SK-N-SH (cell line): ENCODE measurements at regions not wholly inside any gene's neighbourhood (a gene's known extent, or its start where the extent isn't known, plus 50 kb on each side); places are given as distances from the start of the nearest gene placed in this dataset.

Source experiments
- CTCF ChIA-PET: fragments of 300-600, 350-600 bp; formaldehyde crosslinking; extraction: SDS; loops from one replicate; lab custom pipeline; 2021; lab: Yijun Ruan, JAX
- POLR2A ChIA-PET: fragments of 350-600 bp; sonication (Branson Sonifier 250); formaldehyde crosslinking; extraction: SDS; loops from one replicate; lab custom pipeline; 2020; ENCODE audit warnings: antibody characterized with exemption, inconsistent platforms; lab: Yijun Ruan, JAX
- DNase-seq: peaks from one replicate; pipeline ENCODE4 v3.0.0; 2012
- H2AFZ ChIP-seq: fragments of 200-600 bp; sonication (generic); 2 replicates; pipeline ENCODE4 v1.8.1; 2016; ENCODE audit warnings: antibody characterized with exemption, mild to moderate bottlenecking, low read depth
- H3F3A ChIP-seq: fragments of 200-600 bp; sonication (generic); replicated peaks from 2 replicates; pipeline ENCODE3; 2016; ENCODE audit warnings: antibody characterized with exemption, mild to moderate bottlenecking; ENCODE audit not compliant: insufficient read depth
- H3K27ac ChIP-seq, 2 experiments: fragments of 200-500 bp in 1 of 2; fragments of 200-600 bp in 1 of 2; sonication (Bioruptor generic) in 1 of 2; sonication (generic), shearing (Covaris generic) in 1 of 2; 2 replicates each; pipeline versions ENCODE4 v1.5.1 to v1.6.1; 2014 to 2016; ENCODE audit warnings: low read depth in 2 of 2, inconsistent platforms in 1 of 2, low read length in 1 of 2, mild to moderate bottlenecking in 1 of 2, mixed read lengths in 1 of 2
- H3K27me3 ChIP-seq: fragments of 200-600 bp; sonication (generic), shearing (Covaris generic); 2 replicates; pipeline ENCODE4 v1.6.1; 2016; ENCODE audit warnings: mixed run types; ENCODE audit not compliant: insufficient read depth
- H3K36me3 ChIP-seq, 2 experiments: fragments of 200-500 bp in 1 of 2; fragments of 200-600 bp in 1 of 2; sonication (Bioruptor generic) in 1 of 2; sonication (generic) in 1 of 2; replicated peaks in 1 of 2; 2 replicates each; pipeline versions ENCODE3 to v1.5.1; 2014 to 2016; ENCODE audit warnings: low read length in 1 of 2, mild to moderate bottlenecking in 1 of 2; ENCODE audit not compliant: insufficient read depth in 2 of 2, control insufficient read depth in 1 of 2
- H3K4me1 ChIP-seq, 2 experiments: fragments of 200-500 bp in 1 of 2; fragments of 200-600 bp in 1 of 2; sonication (Bioruptor generic) in 1 of 2; sonication (generic), shearing (Covaris generic) in 1 of 2; 2 replicates each; pipeline versions ENCODE4 v1.5.1 to v1.6.1; 2014 to 2016; ENCODE audit warnings: low read depth in 1 of 2, low read length in 1 of 2, mixed run types in 1 of 2; ENCODE audit not compliant: insufficient read depth in 2 of 2, control insufficient read depth in 1 of 2
- H3K4me2 ChIP-seq: fragments of 200-600 bp; sonication (generic), shearing (Covaris generic); 2 replicates; pipeline ENCODE4 v1.6.1; 2017; ENCODE audit warnings: mixed run types
- H3K4me3 ChIP-seq, 2 experiments: fragments of 200-500 bp in 1 of 2; fragments of 200-600 bp in 1 of 2; sonication (Bioruptor generic) in 1 of 2; sonication (generic), shearing (Covaris generic) in 1 of 2; 2 replicates each; pipeline versions ENCODE4 v1.5.1 to v1.8.1; 2014 to 2016; ENCODE audit warnings: low read depth in 2 of 2, inconsistent platforms in 1 of 2, low read length in 1 of 2, mild to moderate bottlenecking in 1 of 2, mixed read lengths in 1 of 2, moderate library complexity in 1 of 2
- H3K79me2 ChIP-seq: fragments of 200-600 bp; sonication (generic); 2 replicates; pipeline ENCODE4 v1.8.1; 2017; ENCODE audit warnings: mild to moderate bottlenecking; ENCODE audit not compliant: insufficient read depth
- H3K9ac ChIP-seq: fragments of 200-600 bp; sonication (generic); 2 replicates; pipeline ENCODE4 v1.6.1; 2017; ENCODE audit warnings: mixed run types
- H3K9me2 ChIP-seq: fragments of 200-600 bp; sonication (generic); 2 replicates; pipeline ENCODE4 v1.6.1; 2017; ENCODE audit warnings: mixed run types
- H3K9me3 ChIP-seq: fragments of 200-600 bp; sonication (generic); 2 replicates; pipeline ENCODE4 v1.6.1; 2017; ENCODE audit warnings: mixed run types, mild to moderate bottlenecking, moderate library complexity
- H4K20me1 ChIP-seq: fragments of 200-600 bp; sonication (generic); 2 replicates; pipeline ENCODE4 v1.6.1; 2017; ENCODE audit warnings: mild to moderate bottlenecking, mixed run types; ENCODE audit not compliant: insufficient read depth
- ELF1 ChIP-seq: IDR thresholded peaks from 2 replicates; pipeline ENCODE4 v1.4.0; 2012
- EZH2phosphoT487 ChIP-seq: fragments of 200-600 bp; sonication (generic); IDR thresholded peaks from 2 replicates; pipeline ENCODE4 v1.6.1; 2017; ENCODE audit warnings: low read depth, mixed run types, mild to moderate bottlenecking, antibody characterized with exemption, moderate library complexity, borderline replicate concordance
- FOSL2 ChIP-seq: IDR thresholded peaks from 2 replicates; pipeline ENCODE4 v1.4.0; 2012; ENCODE audit warnings: low read depth, mild to moderate bottlenecking, moderate library complexity, borderline replicate concordance
- FOXJ3 ChIP-seq: sonication (generic); formaldehyde crosslinking; IDR thresholded peaks from 2 replicates; pipeline ENCODE4 v1.5.1; 2020; ENCODE audit warnings: mild to moderate bottlenecking, missing genetic modification reagents
- GATA2 ChIP-seq: sonication (generic); formaldehyde crosslinking; IDR thresholded peaks from 2 replicates; pipeline ENCODE4 v1.5.0; 2020; ENCODE audit warnings: mild to moderate bottlenecking, missing genetic modification reagents
- IRF3 ChIP-seq: fragments of 150-350 bp; IDR thresholded peaks from 2 replicates; pipeline ENCODE4 v1.6.1; 2016; ENCODE audit warnings: mild to moderate bottlenecking, low read depth, low read length
- NFIC ChIP-seq: IDR thresholded peaks from 2 replicates; pipeline ENCODE4 v1.4.0; 2012; ENCODE audit warnings: borderline replicate concordance
- PBX3 ChIP-seq: IDR thresholded peaks from 2 replicates; pipeline ENCODE4; 2012
- POLR2AphosphoS5 ChIP-seq: IDR thresholded peaks from 2 replicates; pipeline ENCODE4 v1.6.1; 2012; ENCODE audit warnings: low read depth, low read length
- REST ChIP-seq: IDR thresholded peaks from 2 replicates; pipeline ENCODE4 v1.6.1; 2012; ENCODE audit warnings: mild to moderate bottlenecking, low read depth, low read length, moderate library complexity
- RFX5 ChIP-seq: IDR thresholded peaks from 2 replicates; pipeline ENCODE4 v1.6.1; 2012; ENCODE audit warnings: mild to moderate bottlenecking, improper control_type of control experiment, low read length
- SIN3A ChIP-seq: IDR thresholded peaks from 2 replicates; pipeline ENCODE4 v1.6.1; 2012; ENCODE audit warnings: low read depth, mild to moderate bottlenecking, low read length, moderate library complexity, borderline replicate concordance
- SMC3 ChIP-seq: IDR thresholded peaks from 2 replicates; pipeline ENCODE4 v1.6.1; 2012; ENCODE audit warnings: low read depth, low read length, improper control_type of control experiment
- TAF1 ChIP-seq: IDR thresholded peaks from 2 replicates; pipeline ENCODE4 v1.6.1; 2012; ENCODE audit warnings: low read depth, mild to moderate bottlenecking, low read length, moderate library complexity, borderline replicate concordance
- USF2 ChIP-seq: fragments of 150-350 bp; IDR thresholded peaks from 2 replicates; pipeline ENCODE4 v1.6.1; 2017; ENCODE audit warnings: antibody characterized with exemption, low read length, low read depth, borderline replicate concordance
- WGBS: methylation state at CpG from one replicate; pipeline ENCODE4 v1.1.6; 2017; ENCODE audit warnings: low lambda C conversion rate; 5-methylcytosine and 5-hydroxymethylcytosine counted together

GRCh38 chr9:13805546-13805945 lies 508.4 kb downstream of the NFIB start:
- Histone ChIP-seq H3K79me2 (no peaks in the 10 kb centered on the region), H3F3A (no peaks in the 10 kb centered on the region), H4K20me1 (no peaks in the 10 kb centered on the region), H3K4me1 (no peaks in the 10 kb centered on the region; a peak in 1 of 4 replicates), H3K9me3 (no peaks in the 10 kb centered on the region), H2AFZ (no peak overlapping the region), H3K4me2 (no peak overlapping the region), H3K27ac (no peak overlapping the region), H3K27me3 (no peaks in the 10 kb centered on the region), H3K4me3 (no peak overlapping the region), H3K36me3 (no peaks in the 10 kb centered on the region), H3K9me2 (no peaks in the 10 kb centered on the region), H3K9ac (no peak overlapping the region)
- WGBS: 83% methylated on average over 5 of the region's 5 CpGs
- no peak for DNase-seq
- ChIA-PET POLR2A (interaction anchor here (0.6 kb wide), 1 partner anchor 238 kb away, joined by 3 read pairs; no protein-coding TSS in a partner anchor), CTCF (no interaction called here)
- no peak for TF ChIP-seq ELF1
- TF ChIP-seq PBX3: no peak
- no peak for TF ChIP-seq USF2
- TF ChIP-seq POLR2AphosphoS5: no peak
- no peak for TF ChIP-seq TAF1
- no peak for TF ChIP-seq FOSL2
- TF ChIP-seq SIN3A: no peak
- TF ChIP-seq GATA2 (CRISPR knock-in tag): no peak
- TF ChIP-seq IRF3: no peak
- no peak for TF ChIP-seq NFIC
- TF ChIP-seq RFX5: no peak
- no peak for TF ChIP-seq FOXJ3 (CRISPR knock-in tag)
- no peak for TF ChIP-seq SMC3
- TF ChIP-seq EZH2phosphoT487: no peak
- no peak for TF ChIP-seq REST
